Endothelial cell of umbilical vein (primary cell): ENCODE measurements at regions not wholly inside any gene's neighbourhood (a gene's known extent, or its start where the extent isn't known, plus 50 kb on each side); places are given as distances from the start of the nearest gene placed in this dataset.

Experiments
- BruUV-seq: library from RNA; stranded (reverse); fragments of 400-500 nt; replicated peaks from 2 replicates; lab custom pipeline; 2021; lab: Mats Ljungman, UMichigan
- CTCF ChIA-PET: fragments of 300-600, 350-600 bp; sonication (Branson Sonifier 250); formaldehyde crosslinking; loops from one replicate; lab custom pipeline; 2021; ENCODE audit warnings: antibody characterized with exemption, inconsistent platforms; lab: Charles Lee
- POLR2A ChIA-PET: fragments of 300-600, 350-600 bp; sonication (Branson Sonifier 250); formaldehyde crosslinking; loops from one replicate; lab custom pipeline; 2021; ENCODE audit warnings: antibody characterized with exemption, inconsistent platforms; lab: Charles Lee
- DNase-seq: peaks from one replicate; pipeline ENCODE4 v3.0.0-alpha.2; 2011; ENCODE audit warnings: low read depth, low spot score
- FAIRE-seq: peaks from 2 replicates; lab custom pipeline; 2011; peaks lifted over from hg19 to GRCh38; lab: Jason Lieb, UNC
- H2AFZ ChIP-seq: 2 replicates; pipeline ENCODE4 v1.6.0; 2012; ENCODE audit warnings: low read depth, low read length, control low read depth, inconsistent platforms
- H3K27ac ChIP-seq: 2 replicates; pipeline ENCODE4 v1.5.1; 2011; ENCODE audit warnings: low read depth, mild to moderate bottlenecking, control low read depth, low read length, moderate library complexity; ENCODE audit not compliant: insufficient read depth
- H3K27me3 ChIP-seq, 2 experiments: 2 replicates each; pipeline versions ENCODE4 v1.6.0 to v1.6.1; 2011; ENCODE audit warnings: low read length in 2 of 2, mixed read lengths in 1 of 2; ENCODE audit not compliant: control insufficient read depth in 2 of 2, insufficient read depth in 2 of 2
- H3K36me3 ChIP-seq, 2 experiments: 2 replicates in 1 of 2; 3 replicates in 1 of 2; pipeline ENCODE4 v1.5.1; 2011; ENCODE audit warnings: low read length in 2 of 2, mild to moderate bottlenecking in 1 of 2, moderate library complexity in 1 of 2; ENCODE audit not compliant: control insufficient read depth in 2 of 2, insufficient read depth in 2 of 2; ENCODE audit errors: extremely low read depth in 1 of 2
- H3K4me1 ChIP-seq: 3 replicates; pipeline ENCODE4 v1.5.1; 2011; ENCODE audit warnings: mild to moderate bottlenecking, low read length; ENCODE audit not compliant: control insufficient read depth, insufficient read depth; ENCODE audit errors: extremely low read depth
- H3K4me2 ChIP-seq: 2 replicates; pipeline ENCODE4 v1.6.1; 2011; ENCODE audit warnings: low read length, control low read depth, mixed read lengths; ENCODE audit not compliant: insufficient read depth
- H3K4me3 ChIP-seq, 3 experiments: fragments of 200-600 bp in 1 of 3; sonication (generic), shearing (Covaris generic) in 1 of 3; replicated peaks in 1 of 3; 2 replicates each; pipeline ENCODE4 v1.5.1; 2011 to 2016; ENCODE audit warnings: control low read depth in 3 of 3, low read length in 3 of 3, mild to moderate bottlenecking in 2 of 3, inconsistent platforms in 1 of 3, low read depth in 1 of 3, moderate library complexity in 1 of 3; ENCODE audit not compliant: insufficient read depth in 1 of 3
- H3K79me2 ChIP-seq: 2 replicates; pipeline ENCODE4 v1.6.0; 2012; ENCODE audit warnings: low read length, inconsistent platforms; ENCODE audit not compliant: control insufficient read depth, insufficient read depth
- H3K9ac ChIP-seq: replicated peaks from 2 replicates; pipeline ENCODE3; 2011; ENCODE audit warnings: low read length, control low read depth; ENCODE audit not compliant: insufficient read depth; ENCODE audit errors: extremely low read depth
- H3K9me1 ChIP-seq: replicated peaks from 3 replicates; pipeline ENCODE4 v1.6.0; 2011; ENCODE audit warnings: mild to moderate bottlenecking, low read length; ENCODE audit not compliant: control insufficient read depth, insufficient read depth; ENCODE audit errors: extremely low read depth
- H3K9me3 ChIP-seq: replicated peaks from 2 replicates; pipeline ENCODE4 v1.5.1; 2012; ENCODE audit warnings: low read length, inconsistent platforms; ENCODE audit not compliant: control insufficient read depth, insufficient read depth
- H4K20me1 ChIP-seq: replicated peaks from 2 replicates; pipeline ENCODE3; 2011; ENCODE audit warnings: mild to moderate bottlenecking, low read length; ENCODE audit not compliant: control insufficient read depth, insufficient read depth; ENCODE audit errors: extremely low read depth
- EZH2 ChIP-seq: IDR thresholded peaks from 2 replicates; pipeline ENCODE4 v1.6.1; 2012; ENCODE audit warnings: borderline replicate concordance, low read depth, mild to moderate bottlenecking, moderate library complexity, low read length, inconsistent platforms; ENCODE audit not compliant: severe bottlenecking
- FOS ChIP-seq: IDR thresholded peaks from 2 replicates; pipeline ENCODE4 v1.6.1; 2011; ENCODE audit warnings: mild to moderate bottlenecking, low read length, moderate library complexity, borderline replicate concordance; ENCODE audit not compliant: insufficient read depth
- GATA2 ChIP-seq: IDR thresholded peaks from 2 replicates; pipeline ENCODE4 v1.7.0; 2011; ENCODE audit warnings: low read depth, mild to moderate bottlenecking, moderate library complexity, mixed read lengths, low read length; ENCODE audit not compliant: insufficient read length, insufficient read depth
- JUN ChIP-seq: IDR thresholded peaks from 2 replicates; pipeline ENCODE4 v1.6.1; 2011; ENCODE audit warnings: borderline replicate concordance, low read depth; ENCODE audit not compliant: insufficient read length, insufficient read depth
- MYC ChIP-seq: IDR thresholded peaks from one replicate; pipeline ENCODE4 v1.6.1; 2011; ENCODE audit warnings: mild to moderate bottlenecking, low read depth, low read length
- POLR2A ChIP-seq: IDR thresholded peaks from 2 replicates; pipeline ENCODE4 v1.6.1; 2012; ENCODE audit warnings: low read depth, mild to moderate bottlenecking, control low read depth, low read length
- POLR2AphosphoS5 ChIP-seq: IDR thresholded peaks from 2 replicates; pipeline ENCODE4 v1.6.1; 2012; ENCODE audit warnings: low read depth, mild to moderate bottlenecking, control low read depth, low read length, moderate library complexity; ENCODE audit not compliant: insufficient read depth
- dilution Hi-C: fragments of 300-500 bp; cut with MboI; formaldehyde crosslinking; loops from one replicate; pipeline ENCODE4 v1.15.0; 2019; ENCODE audit warnings: low sequenced_read_pairs; ENCODE audit not compliant: extremely low pct_ligation_motif_present
- intact Hi-C: fragments of 100-400 bp; cut with micrococcal nuclease; formaldehyde crosslinking; loops from one replicate; pipeline ENCODE4 v1.10.0; 2022
- TF ChIP-seq, protein P1 (sequence below): IDR thresholded peaks from 2 replicates; pipeline ENCODE4 v1.6.1; 2011; ENCODE audit not compliant: insufficient read depth, insufficient read length
- TF ChIP-seq, protein P2 (sequence below), 2 donors: IDR thresholded peaks; 1 replicate in 1 of 2; 2 replicates in 1 of 2; pipeline ENCODE4 v1.5.1; 2011; ENCODE audit warnings: low read length in 2 of 2, mild to moderate bottlenecking in 2 of 2, moderate library complexity in 2 of 2, control low read depth in 1 of 2, inconsistent platforms in 1 of 2, low read depth in 1 of 2; ENCODE audit not compliant: insufficient read depth in 1 of 2; ENCODE audit errors: extremely low read depth in 1 of 2

DNA sequence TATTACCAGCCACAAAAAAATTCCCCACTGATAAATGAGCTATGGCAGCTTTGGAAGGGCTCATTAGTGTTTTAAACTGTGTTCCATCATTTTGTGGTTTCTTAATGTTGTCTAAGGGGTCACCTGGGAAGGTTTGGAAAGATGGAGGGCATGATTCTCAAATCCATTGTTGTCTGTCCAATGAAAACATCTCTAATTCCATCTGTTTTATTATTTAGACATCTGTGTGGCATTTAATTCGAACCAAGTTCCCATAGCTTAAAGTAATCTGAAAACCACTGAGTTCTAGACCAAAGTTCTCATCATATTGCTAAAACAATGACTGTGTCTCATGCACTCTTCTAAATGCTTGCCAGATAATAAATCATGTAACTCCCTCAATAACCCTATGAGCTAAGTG lies 103.8 kb upstream of the PPP3CA start:
- Histone ChIP-seq H3K36me3 (no peaks in the 10 kb centered on the region), H3K4me2 (no peak overlapping the region), H3K4me1 (no peaks in the 10 kb centered on the region), H2AFZ (no peak overlapping the region), H3K4me3 (no peak overlapping the region), H3K27ac (no peak overlapping the region), H4K20me1 (no peaks in the 10 kb centered on the region), H3K27me3 (peaks cover 0 to 2% of the 10 kb centered on the region in 2 experiments), H3K9ac (no peak overlapping the region), H3K9me3 (no peaks in the 10 kb centered on the region), H3K9me1 (no peaks in the 10 kb centered on the region), H3K79me2 (no peaks in the 10 kb centered on the region)
- intact Hi-C loops (no loop called here), dilution Hi-C loops (no loop called here)
- DNase-seq (no peak), FAIRE-seq (no peak)
- no TSS peak for BruUV-seq
- TF ChIP-seq FOS, result no peak
- TF ChIP-seq POLR2AphosphoS5, result no peak
- TF ChIP-seq EZH2, result no peak
- TF ChIP-seq, protein P1, sequence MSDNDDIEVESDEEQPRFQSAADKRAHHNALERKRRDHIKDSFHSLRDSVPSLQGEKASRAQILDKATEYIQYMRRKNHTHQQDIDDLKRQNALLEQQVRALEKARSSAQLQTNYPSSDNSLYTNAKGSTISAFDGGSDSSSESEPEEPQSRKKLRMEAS, result no peak
- TF ChIP-seq, protein P2, sequence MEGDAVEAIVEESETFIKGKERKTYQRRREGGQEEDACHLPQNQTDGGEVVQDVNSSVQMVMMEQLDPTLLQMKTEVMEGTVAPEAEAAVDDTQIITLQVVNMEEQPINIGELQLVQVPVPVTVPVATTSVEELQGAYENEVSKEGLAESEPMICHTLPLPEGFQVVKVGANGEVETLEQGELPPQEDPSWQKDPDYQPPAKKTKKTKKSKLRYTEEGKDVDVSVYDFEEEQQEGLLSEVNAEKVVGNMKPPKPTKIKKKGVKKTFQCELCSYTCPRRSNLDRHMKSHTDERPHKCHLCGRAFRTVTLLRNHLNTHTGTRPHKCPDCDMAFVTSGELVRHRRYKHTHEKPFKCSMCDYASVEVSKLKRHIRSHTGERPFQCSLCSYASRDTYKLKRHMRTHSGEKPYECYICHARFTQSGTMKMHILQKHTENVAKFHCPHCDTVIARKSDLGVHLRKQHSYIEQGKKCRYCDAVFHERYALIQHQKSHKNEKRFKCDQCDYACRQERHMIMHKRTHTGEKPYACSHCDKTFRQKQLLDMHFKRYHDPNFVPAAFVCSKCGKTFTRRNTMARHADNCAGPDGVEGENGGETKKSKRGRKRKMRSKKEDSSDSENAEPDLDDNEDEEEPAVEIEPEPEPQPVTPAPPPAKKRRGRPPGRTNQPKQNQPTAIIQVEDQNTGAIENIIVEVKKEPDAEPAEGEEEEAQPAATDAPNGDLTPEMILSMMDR (IDR thresholded peaks at IDR 0.05; ENCODE audit: extremely low read depth in 1 of 2, insufficient read depth in 1 of 2, low read depth in 1 of 2, low read length in 2 of 2), result no peak
- TF ChIP-seq POLR2A, result no peak
- TF ChIP-seq GATA2, result no peak
- no peak for TF ChIP-seq MYC
- TF ChIP-seq JUN, result no peak
- ChIA-PET POLR2A (no interaction called here), CTCF (interaction anchor here (1.6 to 2.2 kb wide), 2 partner anchors 9 to 11 kb away, joined by 4 to 8 read pairs; no protein-coding TSS in a partner anchor)
